Spleen (tissue), 11 donors: ENCODE measurements at regions not wholly inside any gene's neighbourhood (a gene's known extent, or its start where the extent isn't known, plus 50 kb on each side); places are given as distances from the start of the nearest gene placed in this dataset.

Experiments
- DNase-seq: peaks from one replicate; pipeline ENCODE4 v3.0.0-alpha.2; 2020
- H3K27ac ChIP-seq, 8 donors: fragments of 200-600 bp; sonication (generic) in 7 of 8; 1 replicate in 4 of 8; 2 replicates in 4 of 8; pipeline versions ENCODE4 v1.5.0 to v1.8.0; 2016 to 2021; ENCODE audit warnings: inconsistent platforms in 4 of 8, mild to moderate bottlenecking in 4 of 8, moderate library complexity in 1 of 8
- H3K27me3 ChIP-seq, 7 donors: fragments of 200-600 bp; sonication (generic) in 6 of 7; replicated peaks in 1 of 7; 1 replicate in 4 of 7; 2 replicates in 3 of 7; pipeline versions ENCODE4 v1.5.0 to v1.8.0; 2016 to 2021; ENCODE audit warnings: inconsistent platforms in 3 of 7, mild to moderate bottlenecking in 1 of 7
- H3K36me3 ChIP-seq, 6 donors: fragments of 200-600 bp; sonication (generic) in 5 of 6; 1 replicate in 4 of 6; 2 replicates in 2 of 6; pipeline versions ENCODE4 v1.5.0 to v1.8.0; 2016 to 2021; ENCODE audit warnings: inconsistent platforms in 2 of 6
- H3K4me1 ChIP-seq, 6 donors: fragments of 200-600 bp; sonication (generic) in 5 of 6; 1 replicate in 3 of 6; 2 replicates in 3 of 6; pipeline versions ENCODE4 v1.5.0 to v1.8.0; 2016 to 2021; ENCODE audit warnings: inconsistent platforms in 3 of 6
- H3K4me3 ChIP-seq, 8 donors: fragments of 200-600 bp; sonication (generic) in 7 of 8; 1 replicate in 4 of 8; 2 replicates in 4 of 8; pipeline versions ENCODE4 v1.5.0 to v1.8.0; 2016 to 2021; ENCODE audit warnings: inconsistent platforms in 4 of 8, mild to moderate bottlenecking in 4 of 8, moderate library complexity in 2 of 8
- H3K9me3 ChIP-seq, 8 donors: fragments of 200-600 bp; sonication (generic) in 7 of 8; 1 replicate in 4 of 8; 2 replicates in 4 of 8; pipeline versions ENCODE4 v1.5.0 to v1.8.0; 2016 to 2021; ENCODE audit warnings: inconsistent platforms in 4 of 8
- POLR2A ChIP-seq, 3 donors: fragments of 450-650 bp; IDR thresholded peaks; one replicate each; pipeline ENCODE4 v1.5.1; 2017; ENCODE audit warnings: antibody characterized with exemption in 3 of 3, mild to moderate bottlenecking in 1 of 3
- POLR2AphosphoS5 ChIP-seq, 3 donors: sonication (generic); formaldehyde crosslinking; IDR thresholded peaks; one replicate each; pipeline ENCODE4 v1.5.1; 2017; ENCODE audit warnings: antibody characterized with exemption in 3 of 3
- WGBS, 5 donors: extraction: QIAGEN DNeasy Blood & Tissue Kit in 3 of 5; methylation state at CpG; one replicate each; pipeline versions ENCODE4 v1.1.5 to v1.1.7; 2013 to 2018; 5-methylcytosine and 5-hydroxymethylcytosine counted together
- intact Hi-C: fragments of 100-400 bp; cut with DNase I; formaldehyde crosslinking; loops from one replicate; pipeline ENCODE4 v1.15.0; 2023; ENCODE audit warnings: low total_unique reads
- TF ChIP-seq, protein P1 (sequence below), 11 experiments: fragments of 200-600 bp in 7 of 11; fragments of 450-650 bp in 4 of 11; sonication (generic) in 4 of 11; IDR thresholded peaks in 8 of 11; conservative IDR thresholded peaks in 3 of 11; 1 replicate in 7 of 11; 2 replicates in 4 of 11; pipeline versions ENCODE4 v1.4.0 to v1.8.0; 2016 to 2021; ENCODE audit warnings: antibody characterized with exemption in 11 of 11, inconsistent platforms in 4 of 11, mild to moderate bottlenecking in 1 of 11
- donor health status: healthy with polysubstance abuse.
- donor health status: DM: no; HTN: no; CAD: no; lungs with moderate emphysema.
- donor health status: DM: no; HTN: no; CAD: no.
- donor health status: Bipolar disorder and iron deficiency.
- donor health status: healthy.
- donor health status: DM: no; HTN: no; CAD: no.
- donor health status: DM: yes; HTN: yes; CAD: no.

DNA sequence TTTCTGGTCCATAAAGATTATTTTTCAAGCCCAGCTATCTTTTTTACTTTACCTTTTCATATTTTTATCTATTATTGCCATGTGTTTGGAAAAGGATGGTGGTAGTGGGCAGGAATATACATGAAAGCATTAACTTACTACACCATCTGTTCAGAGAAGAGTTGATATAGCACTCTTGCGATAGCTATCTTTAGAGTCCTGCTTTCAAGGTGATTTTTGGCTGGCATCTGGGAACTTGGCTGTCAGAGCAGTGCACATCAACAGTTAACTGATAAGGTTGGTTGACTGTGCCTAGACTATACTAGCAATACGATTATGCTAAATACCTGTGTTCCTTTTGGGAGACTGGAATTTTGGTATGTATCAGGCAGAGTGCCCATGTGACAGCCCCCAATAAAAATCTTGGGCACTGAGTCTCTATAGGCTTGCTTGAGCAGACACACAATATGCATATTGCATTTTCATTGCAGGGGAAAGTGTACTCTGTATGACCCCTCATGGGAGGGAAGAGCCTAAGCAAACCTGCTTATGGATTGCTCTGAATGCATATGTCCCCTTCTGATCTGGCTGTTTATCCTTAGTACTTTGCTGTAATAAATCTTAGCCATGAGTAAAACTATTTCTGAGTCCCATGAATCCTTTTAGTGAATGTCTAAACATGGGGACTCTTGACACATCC lies 227.6 kb upstream of the C9orf72 start:
- Histone ChIP-seq H3K36me3 (no peaks in the 10 kb centered on the region), H3K27me3 (no peaks in the 10 kb centered on the region), H3K4me1 (no peaks in the 10 kb centered on the region), H3K27ac (no peak overlapping the region), H3K4me3 (no peak overlapping the region), H3K9me3 (no peaks in the 10 kb centered on the region)
- 85 to 92% (median 90%) methylated on average over 2 of the region's 2 CpGs for WGBS, 5 donors
- no peak for DNase-seq
- TF ChIP-seq POLR2A (IDR thresholded peaks at IDR 0.05) = no peak
- no peak for TF ChIP-seq POLR2AphosphoS5 (IDR thresholded peaks at IDR 0.05)
- TF ChIP-seq, protein P1, sequence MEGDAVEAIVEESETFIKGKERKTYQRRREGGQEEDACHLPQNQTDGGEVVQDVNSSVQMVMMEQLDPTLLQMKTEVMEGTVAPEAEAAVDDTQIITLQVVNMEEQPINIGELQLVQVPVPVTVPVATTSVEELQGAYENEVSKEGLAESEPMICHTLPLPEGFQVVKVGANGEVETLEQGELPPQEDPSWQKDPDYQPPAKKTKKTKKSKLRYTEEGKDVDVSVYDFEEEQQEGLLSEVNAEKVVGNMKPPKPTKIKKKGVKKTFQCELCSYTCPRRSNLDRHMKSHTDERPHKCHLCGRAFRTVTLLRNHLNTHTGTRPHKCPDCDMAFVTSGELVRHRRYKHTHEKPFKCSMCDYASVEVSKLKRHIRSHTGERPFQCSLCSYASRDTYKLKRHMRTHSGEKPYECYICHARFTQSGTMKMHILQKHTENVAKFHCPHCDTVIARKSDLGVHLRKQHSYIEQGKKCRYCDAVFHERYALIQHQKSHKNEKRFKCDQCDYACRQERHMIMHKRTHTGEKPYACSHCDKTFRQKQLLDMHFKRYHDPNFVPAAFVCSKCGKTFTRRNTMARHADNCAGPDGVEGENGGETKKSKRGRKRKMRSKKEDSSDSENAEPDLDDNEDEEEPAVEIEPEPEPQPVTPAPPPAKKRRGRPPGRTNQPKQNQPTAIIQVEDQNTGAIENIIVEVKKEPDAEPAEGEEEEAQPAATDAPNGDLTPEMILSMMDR (IDR thresholded peaks at IDR 0.05 in 8 of 11, conservative IDR thresholded peaks at IDR 0.05 in 3 of 11) = no peak
- intact Hi-C loops = no loop called here

DNA sequence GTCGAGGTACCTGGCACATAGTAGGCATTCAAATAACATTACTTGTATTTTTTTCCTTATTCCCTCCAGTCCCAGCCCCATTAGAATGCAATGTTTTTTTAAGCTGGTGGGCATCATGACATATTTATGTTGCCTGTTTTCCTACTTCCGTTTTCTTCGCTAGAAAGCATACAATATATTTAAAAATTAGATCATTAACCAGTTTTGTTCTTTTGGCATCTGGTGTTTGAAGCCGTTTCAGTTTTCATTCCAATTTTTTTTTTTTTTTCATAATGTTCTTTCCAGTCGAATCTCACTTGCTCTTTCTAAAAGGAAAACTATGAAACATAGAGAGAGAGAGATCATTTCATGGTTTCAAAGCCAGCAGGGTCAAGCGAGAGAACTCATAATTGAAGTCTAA lies 228.3 kb upstream of the C9orf72 start:
- Histone ChIP-seq H3K9me3 (no peaks in the 10 kb centered on the region), H3K4me3 (no peak overlapping the region)
- TF ChIP-seq, protein P1 (IDR thresholded peaks at IDR 0.05 in 8 of 11, conservative IDR thresholded peaks at IDR 0.05 in 3 of 11) = no peak
- TF ChIP-seq POLR2AphosphoS5 (IDR thresholded peaks at IDR 0.05) (no peak), POLR2A (IDR thresholded peaks at IDR 0.05) (no peak)

DNA sequence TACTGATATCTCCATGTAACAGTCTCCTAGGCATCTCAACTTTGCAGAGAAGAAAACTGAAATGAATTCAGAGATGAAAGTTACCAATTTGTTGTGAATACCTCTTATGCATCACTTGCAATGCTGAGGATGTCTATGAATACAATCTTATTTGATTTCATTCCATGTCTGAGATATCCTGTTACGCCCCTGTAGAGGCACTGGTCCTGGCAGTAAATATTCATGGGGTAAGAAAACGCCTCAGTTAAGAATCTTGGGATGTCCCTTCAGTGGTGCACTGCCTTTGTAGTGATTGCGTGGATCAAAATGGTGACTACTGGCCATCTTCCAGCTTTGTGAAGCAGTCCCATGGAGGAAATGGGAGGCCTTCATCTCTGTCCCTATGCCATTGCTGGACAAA lies 229.1 kb upstream of the C9orf72 start:
- no peak overlapping the region for H3K27ac ChIP-seq
- no peaks in the 10 kb centered on the region for H3K36me3 ChIP-seq
- H3K9me3 ChIP-seq = no peaks in the 10 kb centered on the region
- TF ChIP-seq POLR2AphosphoS5 (IDR thresholded peaks at IDR 0.05) = no peak
- TF ChIP-seq, protein P1 (IDR thresholded peaks at IDR 0.05 in 8 of 11, conservative IDR thresholded peaks at IDR 0.05 in 3 of 11) = no peak
- no peak for TF ChIP-seq POLR2A (IDR thresholded peaks at IDR 0.05)
- no peaks in the 10 kb centered on the region for H3K27me3 ChIP-seq
- intact Hi-C loops = no loop called here
- no peak for DNase-seq
- WGBS, 5 donors = 73 to 91% (median 78%) methylated on average over 3 of the region's 3 CpGs
- H3K4me3 ChIP-seq = no peak overlapping the region
- H3K4me1 ChIP-seq = no peaks in the 10 kb centered on the region

More for the DNA sequence above, 228.3 kb upstream of the C9orf72 start:
- WGBS, 5 donors = 52 to 61% (median 54%) methylated on average over 6 of the region's 6 CpGs
- Histone ChIP-seq H3K36me3 (no peaks in the 10 kb centered on the region), H3K27ac (no peak overlapping the region), H3K27me3 (no peaks in the 10 kb centered on the region), H3K4me1 (no peaks in the 10 kb centered on the region)
- intact Hi-C loops = no loop called here
- DNase-seq = no peak

DNA sequence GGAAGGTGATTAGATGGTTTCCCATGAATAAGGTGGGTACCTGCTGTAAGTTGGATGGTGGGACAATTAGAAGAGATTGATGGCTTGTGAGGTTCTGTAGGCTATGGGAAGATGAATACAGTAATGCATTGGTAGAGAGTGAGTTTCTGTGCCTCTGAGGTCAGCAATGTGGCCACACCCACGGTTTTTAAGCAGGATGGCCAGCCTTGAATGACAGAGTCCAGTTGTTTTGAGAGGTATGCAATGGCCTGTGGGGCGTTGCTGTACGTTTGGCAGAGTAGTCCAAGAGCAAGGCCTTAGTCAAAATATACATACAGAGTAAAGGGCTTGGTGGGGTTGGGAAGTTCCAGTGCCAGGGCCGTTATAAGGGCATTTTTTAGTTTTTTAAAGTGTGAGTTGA lies 235.6 kb upstream of the C9orf72 start:
- DNase-seq = no peak
- WGBS, 5 donors = 63 to 75% (median 66%) methylated on average over 4 of the region's 4 CpGs
- H3K4me3 ChIP-seq = no peak overlapping the region
- TF ChIP-seq POLR2A (IDR thresholded peaks at IDR 0.05) (no peak), POLR2AphosphoS5 (IDR thresholded peaks at IDR 0.05) (no peak)
- TF ChIP-seq, protein P1 (IDR thresholded peaks at IDR 0.05 in 8 of 11, conservative IDR thresholded peaks at IDR 0.05 in 3 of 11) = no peak
- H3K27me3 ChIP-seq = no peaks in the 10 kb centered on the region
- no peaks in the 10 kb centered on the region for H3K4me1 ChIP-seq
- intact Hi-C loops = no loop called here
- no peak overlapping the region for H3K27ac ChIP-seq
- H3K9me3 ChIP-seq = peaks cover 0 to 3% (median 0%) of the 10 kb centered on the region in 8 donors
- H3K36me3 ChIP-seq = no peaks in the 10 kb centered on the region
